Right lobe of liver (tissue), 4 donors: ENCODE measurements at regions not wholly inside any gene's neighbourhood (a gene's known extent, or its start where the extent isn't known, plus 50 kb on each side); places are given as distances from the start of the nearest gene placed in this dataset.

ENCODE experiments used
- POLR2A ChIP-seq: fragments of 450-650 bp; IDR thresholded peaks from one replicate; pipeline ENCODE4 v1.6.1; 2017; ENCODE audit warnings: antibody characterized with exemption, mild to moderate bottlenecking
- TF ChIP-seq, protein P1 (sequence below), 4 donors: fragments of 200-600 bp in 3 of 4; fragments of 450-650 bp in 1 of 4; IDR thresholded peaks; one replicate each; pipeline versions ENCODE4 v1.5.1 to v1.8.0; 2016 to 2022; ENCODE audit warnings: antibody characterized with exemption in 4 of 4, mild to moderate bottlenecking in 2 of 4
- donor health status: DM: no; HTN: no; CAD: no.
- donor health status: DM: no; HTN: no; CAD: no.
- donor health status: DM: no; HTN: yes; CAD: no.

DNA sequence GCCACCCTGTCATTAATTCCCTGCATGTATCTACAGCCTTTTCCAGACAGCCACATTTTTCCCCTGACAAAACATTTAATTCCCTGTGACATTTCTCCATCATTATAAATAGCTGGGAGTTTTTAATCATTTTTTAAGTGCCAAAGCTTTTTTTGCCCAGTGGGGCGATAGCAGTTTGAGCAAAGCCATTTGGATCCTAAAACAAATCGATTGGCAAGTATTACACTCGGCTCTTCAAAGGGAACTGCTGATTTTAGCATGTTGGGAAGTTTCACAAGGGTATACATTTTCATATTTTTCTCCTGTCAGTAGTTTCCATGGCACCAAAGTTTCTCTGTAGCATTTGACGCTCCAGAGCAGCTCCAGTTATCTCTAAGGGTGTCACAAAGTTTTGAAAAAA, 210.8 kb downstream of the HIPK3 start:
- TF ChIP-seq, protein P1, sequence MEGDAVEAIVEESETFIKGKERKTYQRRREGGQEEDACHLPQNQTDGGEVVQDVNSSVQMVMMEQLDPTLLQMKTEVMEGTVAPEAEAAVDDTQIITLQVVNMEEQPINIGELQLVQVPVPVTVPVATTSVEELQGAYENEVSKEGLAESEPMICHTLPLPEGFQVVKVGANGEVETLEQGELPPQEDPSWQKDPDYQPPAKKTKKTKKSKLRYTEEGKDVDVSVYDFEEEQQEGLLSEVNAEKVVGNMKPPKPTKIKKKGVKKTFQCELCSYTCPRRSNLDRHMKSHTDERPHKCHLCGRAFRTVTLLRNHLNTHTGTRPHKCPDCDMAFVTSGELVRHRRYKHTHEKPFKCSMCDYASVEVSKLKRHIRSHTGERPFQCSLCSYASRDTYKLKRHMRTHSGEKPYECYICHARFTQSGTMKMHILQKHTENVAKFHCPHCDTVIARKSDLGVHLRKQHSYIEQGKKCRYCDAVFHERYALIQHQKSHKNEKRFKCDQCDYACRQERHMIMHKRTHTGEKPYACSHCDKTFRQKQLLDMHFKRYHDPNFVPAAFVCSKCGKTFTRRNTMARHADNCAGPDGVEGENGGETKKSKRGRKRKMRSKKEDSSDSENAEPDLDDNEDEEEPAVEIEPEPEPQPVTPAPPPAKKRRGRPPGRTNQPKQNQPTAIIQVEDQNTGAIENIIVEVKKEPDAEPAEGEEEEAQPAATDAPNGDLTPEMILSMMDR (IDR thresholded peaks at IDR 0.05), result no peak
- no peak for TF ChIP-seq POLR2A
